ENCODE measurements at regions not wholly inside any gene's neighbourhood (a gene's known extent, or its start where the extent isn't known, plus 50 kb on each side); places are given as distances from the start of the nearest gene placed in this dataset.
"Not testable (repeated sequence)": the region's sequence is repeated elsewhere in the genome, so short reads cannot be mapped to it uniquely, and the experiment has no call there.

DNA sequence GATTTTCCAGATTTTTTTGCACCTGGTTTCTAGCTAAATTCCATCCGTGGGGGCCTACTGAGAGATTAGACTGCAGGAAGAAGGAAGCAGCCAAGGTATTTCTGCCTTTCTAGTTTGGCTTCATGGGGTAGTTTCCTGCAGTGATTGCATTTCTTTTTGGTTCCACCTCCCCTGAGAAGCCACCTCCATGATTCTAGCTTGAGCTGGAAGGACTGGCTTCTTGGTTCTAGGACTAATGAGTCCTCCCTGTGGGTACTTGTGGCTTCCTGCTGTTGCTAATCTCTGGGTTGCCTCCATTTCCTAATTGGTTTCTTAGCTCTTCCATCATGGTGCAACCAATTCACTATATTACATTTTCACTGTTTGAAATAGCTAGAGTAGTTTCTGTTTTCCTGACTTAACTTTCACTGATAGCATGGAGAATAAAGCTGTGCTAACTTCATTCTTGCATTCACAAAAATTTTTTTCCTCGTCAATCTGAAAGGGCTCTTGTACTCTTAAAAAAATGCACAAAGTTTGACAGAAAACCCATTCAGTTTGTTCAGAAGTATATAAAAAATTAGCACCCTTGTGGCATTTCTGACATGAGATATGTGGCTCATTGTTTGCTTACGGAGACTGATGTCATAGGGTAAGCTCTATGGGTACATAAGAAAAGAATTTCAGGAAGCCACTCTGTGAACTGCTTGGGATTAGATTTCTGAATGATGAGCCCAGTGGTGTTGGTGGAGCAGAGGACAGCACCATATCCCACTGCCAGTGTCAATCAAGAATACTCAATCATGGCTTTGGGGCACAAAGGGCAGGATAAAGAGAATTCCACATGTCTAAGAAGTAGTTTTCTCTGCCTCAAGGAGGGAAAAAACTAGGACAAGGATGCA, 242.8 kb upstream of the RBMS1 start:
- no peak for DNase-seq

DNA sequence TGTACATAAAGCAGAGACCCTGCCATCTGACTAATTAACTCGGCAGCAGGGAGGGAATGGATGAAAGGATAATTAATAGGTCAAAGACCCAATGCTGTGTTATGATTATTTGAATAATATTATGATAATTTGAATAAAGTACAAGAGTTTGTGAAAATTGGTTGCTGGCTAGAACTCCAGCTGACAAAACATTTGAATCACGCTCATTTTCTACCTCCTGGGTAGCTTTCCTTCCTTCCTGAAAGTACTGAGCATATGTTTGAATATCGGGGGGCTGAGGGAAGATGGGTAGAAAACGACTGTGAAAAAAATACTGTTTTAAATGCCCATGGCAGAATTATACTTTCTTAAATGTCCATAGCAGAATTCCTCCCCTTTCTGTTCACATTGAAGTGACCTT, 243.6 kb upstream of the RBMS1 start:
- DNase-seq, result no peak

DNA sequence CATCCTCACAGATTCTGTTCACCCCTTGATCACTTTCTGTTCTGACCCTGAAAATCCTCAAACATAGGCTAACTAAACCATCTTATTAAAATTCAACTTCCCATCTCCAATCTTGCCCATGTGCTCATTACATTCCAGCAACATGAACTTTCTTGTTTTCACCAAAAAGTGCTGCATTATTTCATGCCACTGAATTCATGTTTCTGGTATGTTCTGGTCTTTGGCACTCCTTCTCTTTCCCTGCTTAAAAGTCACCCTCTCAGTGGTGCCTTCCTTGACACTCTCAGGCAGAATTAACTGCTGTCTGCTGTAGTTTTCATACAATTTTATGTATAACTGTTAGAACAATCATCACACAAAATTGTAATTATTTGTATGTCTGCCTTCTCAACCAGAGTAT, 247.7 kb upstream of the RBMS1 start:
- no peak for DNase-seq

DNA sequence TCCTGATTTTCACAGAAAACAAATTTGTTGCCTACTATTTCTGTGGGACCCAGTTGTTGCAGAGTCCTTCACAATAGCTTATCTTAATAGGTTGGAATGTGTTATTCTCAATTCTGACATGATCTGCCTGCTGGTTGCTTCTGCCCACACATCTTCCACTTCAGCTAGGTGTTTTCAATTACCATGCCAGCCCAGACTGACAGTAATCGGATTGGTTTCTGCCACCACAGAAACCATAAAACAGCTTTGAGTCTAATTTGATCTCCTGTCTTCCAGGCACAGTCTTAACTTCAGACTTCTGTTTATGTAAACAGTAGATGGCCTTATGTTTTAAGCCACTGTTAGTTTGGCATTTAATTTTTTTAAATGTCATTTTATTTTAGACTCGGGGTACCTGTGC, 248.2 kb upstream of the RBMS1 start:
- no peak for DNase-seq

DNA sequence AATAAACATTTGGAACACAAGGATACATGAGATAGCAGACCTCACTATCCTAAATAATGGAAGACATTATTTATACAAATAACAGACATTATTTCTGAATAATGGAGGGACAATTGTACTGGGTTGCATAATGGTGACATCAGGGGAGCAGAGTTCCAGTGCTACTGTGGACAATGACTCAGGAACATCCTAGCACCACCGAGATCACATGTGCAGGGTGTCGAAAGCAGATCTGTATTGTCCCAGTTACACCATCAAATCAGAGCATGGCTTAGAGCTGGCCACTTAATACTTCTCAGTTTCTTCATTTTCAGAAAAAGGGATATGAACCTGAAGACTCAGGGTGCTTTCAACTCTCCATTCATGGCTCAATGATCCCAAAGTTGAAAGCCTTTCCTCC, 249.1 kb upstream of the RBMS1 start:
- no peak for DNase-seq

DNA sequence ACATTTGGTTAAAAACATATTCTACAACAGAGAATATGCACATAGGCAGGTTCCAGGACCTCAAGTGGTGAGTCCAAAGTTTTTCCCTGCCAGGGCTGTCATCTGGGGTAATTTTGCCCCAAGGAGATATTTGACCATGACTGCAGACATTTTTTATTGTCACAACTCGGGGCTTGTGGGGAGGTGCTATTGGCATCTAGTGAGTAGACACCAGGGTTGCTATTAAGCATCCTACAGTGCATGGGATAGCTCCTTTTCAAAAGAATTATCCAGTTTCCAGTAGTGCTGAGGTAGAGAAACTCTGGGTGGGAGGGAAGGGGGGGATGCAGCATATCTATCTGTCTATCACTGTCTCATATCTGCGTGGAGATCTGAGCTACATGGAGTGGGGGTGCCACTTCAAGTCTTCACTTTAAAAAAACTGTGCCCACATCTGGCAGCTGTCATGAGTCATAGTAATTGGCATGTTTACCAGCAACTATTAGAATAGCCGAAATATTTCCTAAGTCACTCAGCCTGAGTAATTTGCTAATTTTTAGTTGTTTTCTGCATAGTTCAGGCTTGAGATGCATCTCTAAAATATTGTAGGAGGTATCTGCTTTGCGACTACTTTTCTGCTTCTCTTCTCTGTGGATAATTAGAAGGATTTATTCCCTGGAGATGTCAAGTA, 254.0 kb upstream of the RBMS1 start:
- DNase-seq, result no peak

DNA sequence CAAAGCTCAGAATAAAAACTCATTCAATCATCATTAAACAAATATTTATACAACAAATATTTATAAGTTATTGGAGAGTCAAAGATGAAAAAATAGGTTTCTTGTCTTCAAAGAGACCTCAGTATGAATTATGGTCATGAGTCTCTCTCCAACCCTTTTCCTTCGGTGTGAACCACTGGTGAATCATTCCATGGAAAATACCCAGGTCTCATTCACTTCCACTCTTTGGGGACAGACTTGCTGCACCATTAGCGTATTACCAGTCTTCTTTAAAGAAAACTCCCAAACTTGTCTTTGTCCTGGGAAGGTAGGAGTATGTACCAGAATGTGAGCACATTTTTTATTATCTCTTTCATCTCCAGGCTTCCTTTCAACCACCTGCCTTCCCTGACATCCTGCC, 257.4 kb upstream of the RBMS1 start:
- DNase-seq, result no peak

DNA sequence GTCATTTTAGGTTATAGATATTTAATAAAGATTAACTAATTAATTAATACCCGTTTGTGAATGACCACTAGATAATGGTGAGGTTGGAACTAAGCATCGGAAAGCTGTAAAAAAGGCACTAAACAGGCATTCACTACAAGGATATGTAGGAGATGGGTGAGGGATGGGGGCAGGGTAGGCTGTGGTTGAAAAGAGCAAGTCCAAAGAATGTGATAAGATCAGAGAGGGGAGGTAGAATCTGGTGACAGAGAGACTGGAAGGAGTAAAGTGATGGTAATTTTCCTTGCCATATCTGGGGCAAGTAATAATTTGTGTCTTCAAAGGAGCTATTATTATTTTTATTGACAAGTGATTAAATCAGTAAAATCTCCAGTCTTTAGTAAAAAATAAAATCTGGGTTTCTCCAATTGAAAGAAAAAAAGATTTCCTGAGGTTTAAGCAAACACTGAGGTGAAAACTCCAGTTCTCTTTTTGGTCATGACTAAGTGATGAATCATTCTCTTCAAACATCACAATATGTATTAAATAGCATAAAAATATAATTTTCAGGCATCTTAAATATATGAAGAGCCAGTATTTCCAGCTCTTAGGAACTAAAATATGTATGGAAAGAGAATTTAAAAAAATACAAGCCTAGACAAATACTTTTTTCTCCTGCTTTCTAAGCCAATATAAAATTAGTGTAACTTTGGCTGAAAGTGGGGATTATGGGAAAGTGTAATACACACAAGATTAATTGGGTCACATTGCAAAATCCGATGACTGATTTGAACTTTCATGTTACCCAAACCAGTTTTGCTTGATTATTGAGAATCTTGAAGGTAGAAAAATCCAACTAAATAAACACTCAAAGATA, 259.1 kb upstream of the RBMS1 start:
- no peak for DNase-seq

DNA sequence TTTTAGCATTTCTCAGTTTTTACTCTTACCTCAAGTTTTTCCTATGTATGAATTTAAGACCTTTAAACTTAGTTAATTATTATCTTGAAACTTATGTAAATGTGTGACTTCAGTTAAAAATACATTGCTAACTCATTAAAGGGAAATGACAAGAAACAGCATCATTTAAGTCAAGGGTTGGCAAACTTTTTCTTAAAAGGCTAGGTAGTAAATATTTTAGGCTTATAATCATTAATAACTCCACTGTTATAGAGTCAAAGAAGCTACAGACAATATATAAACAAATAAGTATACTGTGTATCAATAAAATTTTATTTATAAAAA, 259.7 kb upstream of the RBMS1 start:
- no peak for DNase-seq

DNA sequence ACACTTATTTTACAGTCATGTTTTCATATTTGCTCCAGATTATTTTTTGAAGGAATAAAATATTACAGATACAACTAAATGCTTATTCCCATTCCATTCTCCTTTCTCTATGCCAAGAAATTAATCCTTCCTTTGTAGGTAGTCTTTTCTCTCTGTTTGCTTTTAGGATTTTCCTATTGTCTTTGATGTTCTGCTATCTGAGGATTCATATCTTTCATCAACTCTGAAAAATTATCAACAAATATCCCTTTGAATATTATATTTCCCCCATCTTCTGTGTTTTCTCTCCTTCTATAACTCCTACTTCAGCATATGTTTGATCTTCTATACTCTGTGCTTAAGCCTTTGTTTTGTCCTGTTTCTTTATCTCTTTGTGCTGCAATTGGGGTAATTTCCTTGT, 260.4 kb upstream of the RBMS1 start:
- DNase-seq, result no peak

DNA sequence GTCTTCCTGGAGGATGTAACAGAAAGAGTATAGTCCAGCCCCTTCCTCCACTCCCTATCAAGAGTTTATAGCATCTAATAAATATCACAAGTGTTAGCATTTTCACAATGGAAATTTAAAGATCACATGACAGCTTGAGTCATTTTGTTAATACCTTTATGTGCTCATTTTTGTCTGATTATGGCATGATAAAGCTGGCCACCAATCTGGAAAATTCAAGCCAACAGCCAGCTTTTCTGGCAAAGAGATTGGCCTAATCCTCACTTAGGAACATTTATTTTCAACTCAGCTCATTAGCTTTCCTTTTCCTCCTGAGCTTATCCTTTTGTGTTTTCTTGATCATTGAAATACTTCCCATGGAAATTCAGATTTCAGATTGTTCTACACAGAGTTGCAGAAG, 262.9 kb upstream of the RBMS1 start:
- DNase-seq, result no peak

DNA sequence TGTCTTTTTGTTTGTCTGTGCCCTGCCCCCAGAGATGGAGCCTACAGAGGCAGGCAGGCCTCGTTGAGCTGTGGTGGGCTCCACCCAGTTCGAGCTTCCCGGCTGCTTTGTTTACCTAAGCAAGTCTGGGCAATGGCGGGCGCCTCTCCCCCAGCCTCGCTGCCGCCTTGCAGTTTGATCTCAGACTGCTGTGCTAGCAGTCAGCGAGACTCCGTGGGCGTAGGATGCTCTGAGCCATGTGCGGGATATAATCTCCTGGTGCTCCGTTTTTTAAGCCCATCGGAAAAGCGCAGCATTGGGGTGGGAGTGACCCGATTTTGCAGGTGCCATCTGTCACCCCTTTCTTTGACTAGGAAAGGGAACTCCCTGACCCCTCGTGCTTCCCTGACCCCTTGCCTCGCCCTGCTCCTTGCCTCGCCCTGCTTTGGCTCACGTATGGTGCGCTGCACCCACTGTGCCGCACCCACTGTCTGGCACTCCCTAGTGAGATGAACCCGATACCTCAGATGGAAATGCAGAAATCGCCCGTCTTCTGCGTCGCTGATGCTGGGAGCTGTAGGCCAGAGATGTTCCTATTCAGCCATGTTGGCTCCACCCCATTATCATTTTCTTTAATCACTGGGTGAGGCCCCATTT, 269.0 kb upstream of the RBMS1 start:
- DNase-seq, result not testable (repeated sequence)

DNA sequence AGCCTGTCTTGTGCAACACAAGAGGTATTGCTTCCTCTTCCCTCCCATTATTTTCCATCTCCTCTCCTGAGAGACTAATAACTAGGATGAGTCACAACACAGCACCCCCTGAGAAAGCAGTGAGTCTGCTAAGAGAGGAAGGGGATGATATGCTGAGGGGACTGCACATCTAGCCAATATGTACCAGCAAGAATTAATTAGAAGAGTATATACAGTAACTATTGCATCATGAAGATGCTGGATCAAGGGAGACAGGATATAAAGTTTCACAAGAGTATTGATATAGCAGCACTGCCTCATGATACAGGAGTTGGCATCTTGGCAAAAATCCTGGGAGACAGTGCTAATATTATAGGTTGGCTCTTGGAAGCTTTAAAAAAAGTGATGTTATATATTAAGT, 289.9 kb upstream of the RBMS1 start:
- no peak for DNase-seq

DNA sequence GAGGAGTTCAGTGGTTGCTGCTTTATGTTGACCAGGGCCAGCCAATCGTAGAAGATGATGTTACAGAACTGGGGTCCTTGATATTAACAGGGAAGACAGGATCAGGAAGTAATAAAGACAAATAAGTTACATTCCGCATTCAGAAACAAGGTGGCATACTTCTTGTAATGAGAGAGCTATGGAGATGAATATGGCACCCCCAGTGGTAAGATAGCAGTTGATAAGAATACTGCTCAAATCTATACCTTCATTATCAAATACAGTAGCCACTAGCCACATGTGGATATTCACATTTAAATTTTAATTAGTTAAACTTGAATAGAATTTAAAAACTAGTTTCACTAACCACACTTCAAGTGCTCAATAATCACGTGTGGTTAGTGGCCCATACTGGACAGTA, 290.4 kb upstream of the RBMS1 start:
- no peak for DNase-seq

DNA sequence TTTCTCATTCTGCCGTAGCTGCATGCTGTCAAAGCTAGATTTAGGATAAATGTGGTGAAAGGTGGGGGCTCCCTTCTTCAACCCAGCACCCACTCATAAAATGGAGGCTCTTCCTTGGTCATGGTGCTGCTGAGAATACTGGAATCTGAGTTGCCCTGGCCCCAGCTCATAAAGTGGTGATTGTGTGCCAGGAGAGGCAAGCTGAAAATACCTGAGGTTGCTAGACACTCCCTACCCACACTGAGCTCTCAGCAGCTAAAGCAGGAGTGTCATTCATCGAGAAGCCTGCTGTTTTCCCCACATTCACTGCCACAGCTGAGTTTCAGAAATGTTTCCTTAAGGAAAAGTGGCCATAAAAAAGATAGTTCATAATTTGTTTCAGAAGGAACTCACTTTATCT, 297.1 kb upstream of the RBMS1 start:
- no peak for DNase-seq

DNA sequence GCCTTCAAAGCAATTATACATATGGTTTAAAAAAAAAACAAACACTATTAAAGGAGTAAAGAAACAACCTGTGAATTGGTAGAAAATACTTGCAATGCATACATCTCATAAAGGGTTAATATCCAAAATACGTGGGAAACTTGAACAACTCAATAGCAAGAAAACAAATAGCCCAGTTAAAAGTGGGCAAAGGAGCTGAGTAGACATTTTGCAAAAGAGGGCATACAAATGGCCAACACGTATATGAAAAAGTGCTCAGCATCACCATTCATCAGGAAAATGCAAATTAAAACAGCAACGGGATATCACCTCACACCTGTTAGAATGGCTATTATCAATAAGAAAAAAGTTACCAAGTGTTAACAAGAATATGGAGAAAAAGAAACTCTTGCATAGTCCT, 298.3 kb upstream of the RBMS1 start:
- no peak for DNase-seq

DNA sequence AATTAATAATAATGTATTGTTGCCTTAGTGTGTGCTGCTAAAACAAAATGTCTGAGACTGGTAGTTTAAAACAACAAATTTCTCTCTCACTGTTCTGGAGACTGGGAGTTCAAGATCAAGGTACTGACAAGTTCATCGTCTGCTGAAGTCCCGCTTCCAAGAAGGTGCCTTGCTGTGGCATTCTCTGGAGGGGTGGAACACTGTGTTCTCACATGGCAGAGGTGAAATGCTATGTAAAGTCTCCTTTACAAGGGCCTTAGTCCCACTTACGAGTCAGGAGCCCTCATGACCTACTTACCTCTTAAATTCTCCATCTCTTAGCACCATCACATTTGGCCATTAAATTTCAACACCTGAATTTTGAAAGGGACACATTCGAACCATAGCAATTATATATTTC, 299.2 kb upstream of the RBMS1 start:
- no peak for DNase-seq

DNA sequence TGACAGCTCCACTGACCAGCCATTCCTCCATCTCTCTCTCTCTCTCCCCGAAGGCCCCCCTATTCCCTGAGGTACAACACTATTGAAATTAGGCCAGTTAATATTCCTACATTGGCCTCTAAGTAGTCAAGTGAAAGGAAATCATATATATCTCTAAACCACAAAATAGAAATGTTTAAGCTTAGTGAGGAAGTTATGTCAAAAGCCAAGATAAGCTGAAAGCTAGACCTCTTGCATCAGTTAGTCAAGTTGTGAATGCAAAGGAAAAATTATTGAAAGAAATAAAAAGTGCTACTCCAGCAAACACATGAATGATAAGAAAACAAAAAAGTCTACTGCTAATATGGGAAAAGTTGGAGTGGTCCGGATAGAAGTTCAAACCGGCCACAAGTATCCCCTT, 301.3 kb upstream of the RBMS1 start:
- no peak for DNase-seq

DNA sequence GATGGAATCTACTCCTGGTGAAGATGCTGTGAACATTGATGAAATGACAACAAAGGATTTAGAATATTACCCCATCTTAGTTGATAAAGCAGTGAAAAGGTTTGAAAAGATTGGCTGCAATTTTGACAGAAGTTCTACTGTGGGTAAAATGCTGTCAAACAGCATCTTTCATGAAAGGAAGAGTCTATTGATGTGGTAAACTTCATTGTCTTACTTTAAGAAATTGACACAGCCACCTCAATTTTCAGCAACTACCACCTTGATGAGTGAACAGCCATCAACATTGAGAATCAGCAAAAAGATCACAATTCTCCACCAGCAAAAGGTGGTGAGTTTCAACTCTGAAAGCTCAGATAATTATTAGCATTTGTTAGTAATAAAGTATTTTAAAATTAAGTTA, 310.3 kb upstream of the RBMS1 start:
- peak in 3 of 6 experiments; percentile 16 to 47 (median 39) for DNase-seq

DNA sequence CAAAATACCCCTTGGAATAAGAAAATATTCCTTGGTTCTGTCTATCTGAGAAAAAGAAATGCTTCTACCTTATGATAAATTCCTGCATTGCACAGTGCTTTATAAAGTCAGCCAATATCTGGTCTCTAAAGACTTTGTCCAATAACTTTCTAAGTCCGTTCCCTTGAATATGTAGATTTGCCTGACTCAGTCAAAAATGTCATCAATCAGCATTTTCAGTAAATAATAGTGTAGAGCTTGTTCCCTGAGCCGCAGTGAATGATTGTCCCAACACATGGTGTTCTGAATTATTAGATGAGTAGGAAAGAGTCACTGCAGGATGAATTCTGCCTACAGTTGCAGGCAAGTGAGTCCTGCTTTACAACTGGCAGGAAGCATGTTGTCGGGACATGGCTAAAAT, 316.8 kb upstream of the RBMS1 start:
- no peak for DNase-seq

DNA sequence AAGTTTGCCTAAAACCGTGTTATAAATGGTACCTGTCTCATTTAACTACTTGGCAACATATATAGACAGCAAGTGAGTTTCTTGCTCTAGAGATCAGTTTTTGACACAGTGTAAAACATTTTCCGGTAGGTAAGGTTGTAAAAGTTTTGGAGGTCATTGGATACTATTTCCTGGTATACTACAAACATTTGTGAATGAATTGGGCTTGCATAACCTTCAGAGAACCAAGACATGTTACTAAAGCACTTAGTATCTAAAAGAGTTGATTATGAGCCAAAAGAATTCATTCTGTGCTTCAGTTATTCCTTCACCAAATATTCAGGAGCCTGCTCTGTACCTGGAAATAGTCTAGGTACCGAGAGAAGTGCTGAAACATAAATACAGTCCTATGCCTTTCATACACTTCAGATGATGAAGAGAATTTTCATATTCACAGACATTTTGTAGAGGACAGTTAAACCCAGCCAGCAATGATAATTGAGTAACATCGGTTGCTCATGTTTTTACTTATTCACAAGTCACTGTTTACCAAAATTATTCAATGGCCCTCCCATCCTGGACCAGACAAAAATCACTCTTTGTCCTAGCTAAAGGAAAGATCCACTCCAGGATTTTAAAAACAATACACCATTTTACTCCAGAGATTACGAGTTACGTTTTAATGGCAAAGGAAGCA, 319.4 kb upstream of the RBMS1 start:
- no peak for DNase-seq

DNA sequence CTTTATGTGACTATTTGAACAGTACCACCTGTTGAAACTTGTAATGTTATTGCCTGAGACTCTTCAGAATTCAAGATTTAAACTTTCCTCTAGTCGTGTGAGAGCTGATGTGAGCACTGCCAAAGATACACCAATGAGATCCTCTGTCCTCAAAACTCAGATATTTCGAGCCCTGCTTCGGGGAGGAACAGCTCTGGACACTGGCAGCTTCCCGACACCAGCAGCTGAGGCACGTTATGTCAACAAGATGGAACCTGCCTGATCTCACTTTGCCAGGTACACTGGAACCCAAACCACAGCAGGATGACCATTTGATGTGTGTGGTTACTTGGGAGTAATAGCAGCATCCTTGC, 319.9 kb upstream of the RBMS1 start:
- DNase-seq, result no peak
